ENCODE measurements at regions not wholly inside any gene's neighbourhood (a gene's known extent, or its start where the extent isn't known, plus 50 kb on each side); places are given as distances from the start of the nearest gene placed in this dataset.
A peak's percentile ranks its signal among the peaks of the same experiment; 100 is the strongest.

- no peak for DNase-seq
Measured at GRCh38 chr3:118811236-118811732, 223.4 kb downstream of the IGSF11 start.

GRCh38 chr3:118813472-118813871 lies 221.2 kb downstream of the IGSF11 start:
- DNase-seq, result no peak

- peak; percentile 67 for DNase-seq
Measured at GRCh38 chr3:118817748-118818165, 216.9 kb downstream of the IGSF11 start.

- no peak for DNase-seq
Measured at GRCh38 chr3:118818386-118818785, 216.3 kb downstream of the IGSF11 start.

GRCh38 chr3:118823626-118824025 lies 211.0 kb downstream of the IGSF11 start:
- no peak for DNase-seq

- DNase-seq, result no peak
Measured at GRCh38 chr3:118827446-118827845, 207.2 kb downstream of the IGSF11 start.

GRCh38 chr3:118828351-118828750 lies 206.3 kb downstream of the IGSF11 start:
- DNase-seq, result no peak

- no peak for DNase-seq
Measured at GRCh38 chr3:118833075-118833474, 201.6 kb downstream of the IGSF11 start.

- DNase-seq, result no peak
Measured at GRCh38 chr3:118838871-118839270, 195.8 kb downstream of the IGSF11 start.

GRCh38 chr3:118842147-118842863 lies 192.3 kb downstream of the IGSF11 start:
- no peak for DNase-seq

GRCh38 chr3:118846176-118846575 lies 188.5 kb downstream of the IGSF11 start:
- no peak for DNase-seq

Data from NCI-H1694 treated with DMSO at 0.1 percent for 48 hours (cell line).